Erythroblast (primary cell): ENCODE measurements at regions not wholly inside any gene's neighbourhood (a gene's known extent, or its start where the extent isn't known, plus 50 kb on each side); places are given as distances from the start of the nearest gene placed in this dataset.

Source experiments
- GATA1 ChIP-seq: IDR thresholded peaks from 2 replicates; pipeline ENCODE4 v1.6.1; 2011; ENCODE audit warnings: low read depth, mild to moderate bottlenecking, control low read depth, low read length, moderate library complexity
- POLR2A ChIP-seq: IDR thresholded peaks from 2 replicates; pipeline ENCODE4 v1.6.1; 2011; ENCODE audit warnings: mild to moderate bottlenecking, low read length

DNA sequence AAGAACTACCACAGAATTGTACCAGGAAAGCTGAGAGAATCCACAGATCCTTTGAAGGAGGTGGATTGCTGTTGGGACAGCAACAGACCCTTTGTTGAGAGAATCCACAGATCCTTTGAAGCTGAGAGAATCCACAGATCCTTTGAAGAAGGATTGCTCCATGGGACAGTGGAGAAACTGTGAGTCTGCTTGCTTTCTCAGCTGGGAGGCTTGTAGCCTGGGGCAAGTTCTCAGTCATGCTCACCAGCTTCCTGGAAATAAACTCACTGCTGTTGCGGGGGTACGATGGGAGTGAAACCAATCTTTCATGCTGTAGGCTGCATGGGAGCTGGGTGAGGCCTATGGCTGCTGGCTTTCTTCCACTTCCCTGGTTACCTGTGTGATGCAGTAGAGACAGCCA lies 106.3 kb downstream of the C7orf25 start:
- TF ChIP-seq POLR2A: no peak
- TF ChIP-seq GATA1: no peak
